Skin of body (tissue), 1 donor: ENCODE measurements at regions not wholly inside any gene's neighbourhood (a gene's known extent, or its start where the extent isn't known, plus 50 kb on each side); places are given as distances from the start of the nearest gene placed in this dataset.
"Not testable (repeated sequence)": the region's sequence is repeated elsewhere in the genome, so short reads cannot be mapped to it uniquely, and the experiment has no call there.

ENCODE experiments used
- DNase-seq: peaks from one replicate; lab custom pipeline; 2025; lab: John Stamatoyannopoulos, UW

GRCh38 chr10:42986633-42987032 lies 90.2 kb upstream of the RET start:
- DNase-seq, result no peak

GRCh38 chr10:42987121-42987541 lies 89.7 kb upstream of the RET start:
- no peak for DNase-seq

- no peak for DNase-seq
Measured at GRCh38 chr10:42987575-42987974, 89.3 kb upstream of the RET start.

- no peak for DNase-seq
Measured at GRCh38 chr10:42988069-42988468, 88.8 kb upstream of the RET start.

- DNase-seq, result no peak
Measured at GRCh38 chr10:42988517-42989395, 88.1 kb upstream of the RET start.

- DNase-seq, result no peak
Measured at GRCh38 chr10:42989481-42989921, 87.4 kb upstream of the RET start.

GRCh38 chr10:42990016-42990720 lies 86.7 kb upstream of the RET start:
- DNase-seq, result no peak

GRCh38 chr10:42990721-42991441 lies 86.0 kb upstream of the RET start:
- no peak for DNase-seq

GRCh38 chr10:42991442-42992098 lies 85.3 kb upstream of the RET start:
- no peak for DNase-seq

- no peak for DNase-seq
Measured at GRCh38 chr10:42992156-42992956, 84.5 kb upstream of the RET start.

GRCh38 chr10:42992957-42993390 lies 83.9 kb upstream of the RET start:
- no peak for DNase-seq

GRCh38 chr10:42994909-42995308 lies 82.0 kb upstream of the RET start:
- not testable (repeated sequence) for DNase-seq

GRCh38 chr10:42995537-42995936 lies 81.3 kb upstream of the RET start:
- no peak for DNase-seq

- no peak for DNase-seq
Measured at GRCh38 chr10:42996588-42996987, 80.3 kb upstream of the RET start.

- DNase-seq, result no peak
Measured at GRCh38 chr10:42997151-42997848, 79.6 kb upstream of the RET start.

- no peak for DNase-seq
Measured at GRCh38 chr10:42997849-42998165, 79.1 kb upstream of the RET start.

GRCh38 chr10:42998481-42999384 lies 78.1 kb upstream of the RET start:
- DNase-seq, result no peak

GRCh38 chr10:42999385-43000020 lies 77.4 kb upstream of the RET start:
- no peak for DNase-seq

- DNase-seq, result no peak
Measured at GRCh38 chr10:43000021-43000411, 76.9 kb upstream of the RET start.
